Ovary (tissue), 7 donors: ENCODE measurements at regions not wholly inside any gene's neighbourhood (a gene's known extent, or its start where the extent isn't known, plus 50 kb on each side); places are given as distances from the start of the nearest gene placed in this dataset.

Source experiments
- DNase-seq, 5 donors: peaks; one replicate each; pipeline ENCODE4 v3.0.0-alpha.2; 2019 to 2020
- H3K27ac ChIP-seq, 2 donors: fragments of 200-600 bp; one replicate each; pipeline versions ENCODE4 v1.5.1 to v1.8.0; 2019 to 2022
- H3K27me3 ChIP-seq: fragments of 200-600 bp; one replicate; pipeline ENCODE4 v1.8.0; 2022
- H3K36me3 ChIP-seq: fragments of 200-600 bp; sonication (generic); one replicate; pipeline ENCODE4 v1.5.1; 2019
- H3K4me1 ChIP-seq: one replicate; pipeline ENCODE4 v1.8.1; 2013; ENCODE audit warnings: mild to moderate bottlenecking, moderate library complexity; ENCODE audit not compliant: insufficient read depth
- H3K4me3 ChIP-seq: fragments of 200-600 bp; sonication (generic); one replicate; pipeline ENCODE4 v1.5.1; 2017
- H3K9me3 ChIP-seq, 2 donors: fragments of 200-600 bp in 1 of 2; sonication (generic) in 1 of 2; one replicate each; pipeline versions ENCODE4 v1.5.1 to v1.8.1; 2013 to 2019; ENCODE audit warnings: mild to moderate bottlenecking in 1 of 2, moderate library complexity in 1 of 2
- EP300 ChIP-seq: sonication (generic); formaldehyde crosslinking; IDR thresholded peaks from one replicate; pipeline ENCODE4 v1.6.1; 2017; ENCODE audit warnings: antibody characterized with exemption
- POLR2A ChIP-seq: fragments of 450-650 bp; IDR thresholded peaks from one replicate; pipeline ENCODE4 v1.6.1; 2017; ENCODE audit warnings: antibody characterized with exemption, mild to moderate bottlenecking, moderate library complexity
- WGBS, 3 donors: extraction: QIAGEN DNeasy Blood & Tissue Kit in 1 of 3; methylation state at CpG; one replicate each; pipeline versions ENCODE4 v1.1.5 to v1.1.7; 2013 to 2017; 5-methylcytosine and 5-hydroxymethylcytosine counted together
- intact Hi-C, 4 donors: fragments of 100-400 bp; cut with DNase I; formaldehyde crosslinking; loops; one replicate each; pipeline versions ENCODE4 v1.11.0 to v1.15.1; 2022 to 2023
- TF ChIP-seq, protein P1 (sequence below), 3 donors: fragments of 450-650 bp in 2 of 3; fragments of 200-600 bp in 1 of 3; IDR thresholded peaks; one replicate each; pipeline versions ENCODE4 v1.5.1 to v1.8.0; 2016 to 2022; ENCODE audit warnings: antibody characterized with exemption in 3 of 3, mild to moderate bottlenecking in 1 of 3
- donor health status: DM: no; HTN: no; CAD: no; lungs with moderate emphysema.
- donor health status: DM: no; HTN: no; CAD: no.
- donor health status: Bipolar disorder and iron deficiency.
- donor health status: DM: no; HTN: no; CAD: no.
- donor health status: DM: yes; HTN: yes; CAD: no.

DNA sequence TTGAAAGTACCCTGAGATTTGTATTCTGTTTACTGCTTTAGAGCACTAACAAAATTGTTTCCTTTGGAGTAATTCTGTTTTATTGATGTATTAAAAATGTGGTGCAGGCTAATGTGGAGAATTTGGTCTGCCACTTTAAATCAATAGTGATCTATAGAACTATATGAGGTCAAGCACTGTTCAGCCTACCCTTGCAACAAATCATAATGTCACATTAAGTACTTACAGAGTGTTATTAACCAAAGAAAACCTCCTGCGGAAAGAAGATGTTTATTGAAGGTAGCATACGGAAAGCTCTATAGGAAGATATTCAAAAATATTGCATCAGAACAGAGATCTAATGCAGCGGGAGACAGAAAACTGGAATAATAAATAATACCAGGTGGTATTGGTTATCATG is 865.0 kb upstream of the TYRP1 start:
- Histone ChIP-seq H3K36me3 (no peaks in the 10 kb centered on the region), H3K4me3 (no peak overlapping the region), H3K27me3 (no peaks in the 10 kb centered on the region), H3K27ac (no peak overlapping the region), H3K4me1 (no peaks in the 10 kb centered on the region), H3K9me3 (no peaks in the 10 kb centered on the region)
- intact Hi-C loops = no loop called here
- WGBS, 3 donors = 58 to 79% (median 71%) methylated on average over 3 of the region's 3 CpGs
- no peak for DNase-seq
- TF ChIP-seq, protein P1, sequence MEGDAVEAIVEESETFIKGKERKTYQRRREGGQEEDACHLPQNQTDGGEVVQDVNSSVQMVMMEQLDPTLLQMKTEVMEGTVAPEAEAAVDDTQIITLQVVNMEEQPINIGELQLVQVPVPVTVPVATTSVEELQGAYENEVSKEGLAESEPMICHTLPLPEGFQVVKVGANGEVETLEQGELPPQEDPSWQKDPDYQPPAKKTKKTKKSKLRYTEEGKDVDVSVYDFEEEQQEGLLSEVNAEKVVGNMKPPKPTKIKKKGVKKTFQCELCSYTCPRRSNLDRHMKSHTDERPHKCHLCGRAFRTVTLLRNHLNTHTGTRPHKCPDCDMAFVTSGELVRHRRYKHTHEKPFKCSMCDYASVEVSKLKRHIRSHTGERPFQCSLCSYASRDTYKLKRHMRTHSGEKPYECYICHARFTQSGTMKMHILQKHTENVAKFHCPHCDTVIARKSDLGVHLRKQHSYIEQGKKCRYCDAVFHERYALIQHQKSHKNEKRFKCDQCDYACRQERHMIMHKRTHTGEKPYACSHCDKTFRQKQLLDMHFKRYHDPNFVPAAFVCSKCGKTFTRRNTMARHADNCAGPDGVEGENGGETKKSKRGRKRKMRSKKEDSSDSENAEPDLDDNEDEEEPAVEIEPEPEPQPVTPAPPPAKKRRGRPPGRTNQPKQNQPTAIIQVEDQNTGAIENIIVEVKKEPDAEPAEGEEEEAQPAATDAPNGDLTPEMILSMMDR (IDR thresholded peaks at IDR 0.05) = no peak
- TF ChIP-seq EP300 (no peak), POLR2A (no peak)

DNA sequence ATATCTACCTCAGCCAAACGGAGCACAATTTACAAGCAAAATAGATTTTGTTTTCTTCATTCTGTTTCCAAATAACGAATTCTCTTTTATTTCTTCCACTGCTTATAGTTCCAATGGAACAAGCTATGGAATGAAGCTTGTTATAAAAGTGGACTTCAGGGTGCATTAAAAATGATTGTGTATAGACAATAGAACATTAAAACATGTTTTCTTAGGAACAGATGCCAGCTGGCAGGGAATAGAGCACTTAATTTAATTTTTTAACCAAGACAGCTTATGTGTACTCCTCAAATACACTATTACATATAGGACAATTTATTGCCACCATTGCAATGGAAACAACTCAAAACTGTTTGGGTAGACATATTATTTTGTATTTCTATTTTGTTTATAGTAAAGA is 860.1 kb upstream of the TYRP1 start:
- WGBS, 3 donors = 28 to 40% (median 33%) methylated on average over 2 of the region's 2 CpGs
- Histone ChIP-seq H3K27me3 (no peaks in the 10 kb centered on the region), H3K36me3 (no peaks in the 10 kb centered on the region), H3K4me1 (no peaks in the 10 kb centered on the region), H3K4me3 (no peak overlapping the region), H3K27ac (no peak overlapping the region), H3K9me3 (no peaks in the 10 kb centered on the region)
- no peak for TF ChIP-seq POLR2A
- TF ChIP-seq, protein P1 (IDR thresholded peaks at IDR 0.05) = no peak
- TF ChIP-seq EP300 = no peak
- intact Hi-C loops = no loop called here
- no peak for DNase-seq

DNA sequence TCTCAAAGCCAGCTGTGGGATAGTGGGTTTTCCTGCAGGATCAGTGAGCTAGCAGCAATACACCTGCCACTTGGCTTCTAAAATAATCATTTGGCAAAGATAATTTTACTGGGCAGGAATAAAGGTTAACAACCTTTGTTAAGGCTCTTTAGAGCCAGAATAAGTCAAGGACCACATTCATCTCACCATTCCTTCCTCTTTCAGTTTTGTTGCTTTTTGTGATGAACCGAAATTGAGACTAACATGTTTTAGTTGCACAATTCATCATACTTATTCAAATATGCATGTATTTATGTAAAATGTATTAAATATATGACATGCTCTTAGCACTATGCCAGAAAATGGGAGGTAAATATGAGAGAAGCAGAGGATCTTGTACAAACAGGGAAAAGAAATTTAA is 824.4 kb upstream of the TYRP1 start:
- no peak overlapping the region for H3K27ac ChIP-seq
- no peaks in the 10 kb centered on the region for H3K27me3 ChIP-seq
- TF ChIP-seq, protein P1 (IDR thresholded peaks at IDR 0.05) = no peak
- no peak for TF ChIP-seq POLR2A
- TF ChIP-seq EP300 = no peak
- WGBS, 3 donors = 48 to 85% (median 61%) methylated on average over 1 of the region's 1 CpG
- no peaks in the 10 kb centered on the region for H3K4me1 ChIP-seq
- H3K4me3 ChIP-seq = no peak overlapping the region
- intact Hi-C loops = no loop called here
- DNase-seq = no peak
- no peaks in the 10 kb centered on the region for H3K9me3 ChIP-seq
- no peaks in the 10 kb centered on the region for H3K36me3 ChIP-seq

DNA sequence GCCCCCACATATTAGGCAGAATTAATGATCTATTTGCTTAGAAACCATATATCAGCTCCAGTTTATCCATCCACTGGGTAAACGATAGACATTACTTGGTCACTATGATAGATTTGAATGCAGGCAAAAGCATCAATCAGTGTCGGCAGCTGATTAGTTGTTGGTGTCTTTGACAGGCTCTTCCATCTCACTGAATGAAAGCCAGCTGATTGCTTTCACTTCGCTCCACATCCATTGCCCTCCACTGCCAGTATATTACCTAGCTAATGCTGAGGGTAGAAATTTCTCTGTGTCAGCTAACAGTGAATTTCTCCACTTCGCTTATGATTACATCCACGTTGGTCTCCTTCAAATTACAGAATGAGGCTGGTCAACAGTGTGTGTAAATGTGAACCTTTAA is 821.3 kb upstream of the TYRP1 start:
- Histone ChIP-seq H3K4me1 (no peaks in the 10 kb centered on the region), H3K9me3 (no peaks in the 10 kb centered on the region), H3K4me3 (no peak overlapping the region), H3K27me3 (no peaks in the 10 kb centered on the region), H3K36me3 (no peaks in the 10 kb centered on the region), H3K27ac (no peak overlapping the region)
- TF ChIP-seq EP300 (no peak), POLR2A (no peak)
- TF ChIP-seq, protein P1 (IDR thresholded peaks at IDR 0.05) = no peak
- intact Hi-C loops = no loop called here
- WGBS, 3 donors = 41 to 62% (median 45%) methylated on average over 5 of the region's 5 CpGs
- DNase-seq = no peak

DNA sequence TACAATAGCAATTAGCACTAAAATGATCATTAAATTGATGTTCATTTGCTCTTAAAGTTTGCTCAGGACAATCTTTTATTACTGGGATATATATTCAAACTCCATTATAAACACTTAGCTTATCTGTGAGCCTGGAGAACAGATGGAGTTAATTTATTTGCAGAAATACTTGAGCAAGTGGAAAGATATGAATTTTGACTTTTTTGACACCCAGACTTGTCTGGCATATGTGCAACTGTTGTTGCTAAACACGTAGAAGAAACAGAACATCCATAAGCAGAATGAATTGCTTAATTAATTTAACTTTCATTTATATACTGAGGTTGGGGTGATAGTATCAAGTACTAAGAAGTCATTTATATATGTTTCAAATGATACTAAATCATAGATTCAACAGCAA is 820.7 kb upstream of the TYRP1 start:
- 12 to 17% (median 14%) methylated on average over 1 of the region's 1 CpG for WGBS, 3 donors
- H3K36me3 ChIP-seq = no peaks in the 10 kb centered on the region
- no peaks in the 10 kb centered on the region for H3K9me3 ChIP-seq
- no peak for DNase-seq
- H3K4me1 ChIP-seq = no peaks in the 10 kb centered on the region
- H3K27me3 ChIP-seq = no peaks in the 10 kb centered on the region
- H3K4me3 ChIP-seq = no peak overlapping the region
- intact Hi-C loops = no loop called here
- no peak overlapping the region for H3K27ac ChIP-seq
- no peak for TF ChIP-seq POLR2A
- TF ChIP-seq EP300 = no peak
- TF ChIP-seq, protein P1 (IDR thresholded peaks at IDR 0.05) = no peak
